MM.1S (cell line): ENCODE measurements at regions not wholly inside any gene's neighbourhood (a gene's known extent, or its start where the extent isn't known, plus 50 kb on each side); places are given as distances from the start of the nearest gene placed in this dataset.

Source experiments
- CTCF ChIP-seq: fragments of 300-600 bp; sonication (generic); IDR thresholded peaks from 2 replicates; pipeline ENCODE4 v1.5.1; 2016; ENCODE audit warnings: antibody characterized with exemption, low read length, mixed read lengths
- EZH2 ChIP-seq: fragments of 300-600 bp; sonication (generic); optimal IDR thresholded peaks from 2 replicates; pipeline ENCODE3; 2017; ENCODE audit warnings: low read depth, mild to moderate bottlenecking, antibody characterized with exemption, low read length, mixed read lengths

GRCh38 chr4:174110180-174110579 lies 173.3 kb downstream of the FBXO8 start:
- TF ChIP-seq EZH2 (no peak), CTCF (no peak)
